Natural killer cell (primary cell): ENCODE measurements at regions not wholly inside any gene's neighbourhood (a gene's known extent, or its start where the extent isn't known, plus 50 kb on each side); places are given as distances from the start of the nearest gene placed in this dataset.

Experiments
- ATAC-seq, 3 donors: fragments of 150-1000 bp in 2 of 3; fragments of 200-7000 bp in 1 of 3; cut with Tn5 transposase; 1 replicate in 1 of 3; 2 replicates in 2 of 3; pipeline ENCODE4 v1.10.0; 2021; ENCODE audit warnings: mild to moderate bottlenecking in 2 of 3, moderate library complexity in 2 of 3
- DNase-seq, 2 donors: peaks; one replicate each; pipeline versions ENCODE4 v3.0.0 to v3.0.0-alpha.2; 2013 to 2021; ENCODE audit warnings: mixed read lengths in 1 of 2
- H3K27ac ChIP-seq: one replicate; pipeline ENCODE4 v1.5.1; 2013; ENCODE audit warnings: mild to moderate bottlenecking, low read length
- H3K27me3 ChIP-seq: one replicate; pipeline ENCODE4 v1.6.1; 2013; ENCODE audit warnings: low read length; ENCODE audit not compliant: control insufficient read depth, insufficient read depth
- H3K36me3 ChIP-seq: one replicate; pipeline ENCODE4 v1.6.1; 2013; ENCODE audit warnings: low read length; ENCODE audit not compliant: control insufficient read depth, insufficient read depth
- H3K4me1 ChIP-seq: one replicate; pipeline ENCODE4 v1.6.1; 2013; ENCODE audit warnings: low read length; ENCODE audit not compliant: control insufficient read depth, insufficient read depth
- H3K4me3 ChIP-seq: one replicate; pipeline ENCODE4 v1.5.1; 2013; ENCODE audit warnings: low read length
- H3K9me3 ChIP-seq: one replicate; pipeline ENCODE4 v1.6.1; 2013; ENCODE audit warnings: low read length; ENCODE audit not compliant: control insufficient read depth, insufficient read depth
- H3K27ac Mint-ChIP-seq, 2 donors: one replicate each; pipeline ENCODE4 v1.8.0; 2022; ENCODE audit warnings: mild to moderate bottlenecking in 2 of 2, mixed read lengths in 2 of 2, moderate library complexity in 1 of 2
- H3K27me3 Mint-ChIP-seq, 2 donors: one replicate each; pipeline ENCODE4 v1.8.0; 2022; ENCODE audit warnings: low read depth in 2 of 2, mixed read lengths in 2 of 2
- H3K36me3 Mint-ChIP-seq: one replicate; pipeline ENCODE4 v1.8.0; 2022; ENCODE audit warnings: mixed read lengths
- H3K4me1 Mint-ChIP-seq, 2 donors: one replicate each; pipeline ENCODE4 v1.8.0; 2022; ENCODE audit warnings: mixed read lengths in 2 of 2
- H3K4me3 Mint-ChIP-seq: one replicate; pipeline ENCODE4 v1.8.0; 2022; ENCODE audit warnings: mild to moderate bottlenecking, moderate library complexity, mixed read lengths
- H3K9me3 Mint-ChIP-seq, 2 donors: one replicate each; pipeline ENCODE4 v1.8.0; 2022; ENCODE audit warnings: mixed read lengths in 2 of 2
- CTCF ChIP-seq: fragments of 200-600 bp; IDR thresholded peaks from one replicate; pipeline ENCODE4 v1.8.0; 2022; ENCODE audit warnings: antibody characterized with exemption
- WGBS: methylation state at CpG from one replicate; pipeline ENCODE4 v1.1.7; 2013; ENCODE audit warnings: missing lambda C conversion rate; ENCODE audit not compliant: insufficient coverage; 5-methylcytosine and 5-hydroxymethylcytosine counted together
- intact Hi-C: fragments of 100-400 bp; cut with micrococcal nuclease; formaldehyde crosslinking; loops from one replicate; pipeline ENCODE4 v1.14.2; 2022

- TF ChIP-seq CTCF = no peak
- Histone ChIP-seq H3K4me1 (no peaks in the 10 kb centered on the region), H3K27me3 (no peaks in the 10 kb centered on the region), H3K9me3 (no peaks in the 10 kb centered on the region), H3K27ac (no peak overlapping the region), H3K4me3 (no peak overlapping the region), H3K36me3 (peaks cover 62% of the 10 kb centered on the region)
- DNase-seq = no peak
- H3K36me3 Mint-ChIP-seq = peaks cover 41% of the 10 kb centered on the region
- no peaks in the 10 kb centered on the region for H3K9me3 Mint-ChIP-seq
- WGBS = 97% methylated on average over 5 of the region's 6 CpGs
- H3K27ac Mint-ChIP-seq = peak overlapping the region; percentile 71 to 76
- no peak overlapping the region for H3K4me3 Mint-ChIP-seq
- H3K4me1 Mint-ChIP-seq = peaks cover 30 to 43% of the 10 kb centered on the region in 2 donors
- intact Hi-C loops = no loop called here
- H3K27me3 Mint-ChIP-seq = no peaks in the 10 kb centered on the region
- ATAC-seq = no peak
Measured at GRCh38 chr6:144776031-144776819, 491.1 kb downstream of the UTRN start.

- Histone ChIP-seq H3K4me1 (no peaks in the 10 kb centered on the region), H3K36me3 (peaks cover 71% of the 10 kb centered on the region), H3K27me3 (no peaks in the 10 kb centered on the region), H3K9me3 (no peaks in the 10 kb centered on the region), H3K4me3 (no peak overlapping the region), H3K27ac (no peak overlapping the region)
- H3K36me3 Mint-ChIP-seq = peaks cover 41% of the 10 kb centered on the region
- H3K4me3 Mint-ChIP-seq = no peak overlapping the region
- H3K4me1 Mint-ChIP-seq = peaks cover 30 to 51% of the 10 kb centered on the region in 2 donors
- H3K27ac Mint-ChIP-seq = peak overlapping the region; percentile 71 to 76
- intact Hi-C loops = no loop called here
- ATAC-seq (no peak), DNase-seq (no peak)
- no peak for TF ChIP-seq CTCF
- no peaks in the 10 kb centered on the region for H3K27me3 Mint-ChIP-seq
- H3K9me3 Mint-ChIP-seq = no peaks in the 10 kb centered on the region
Measured at GRCh38 chr6:144777249-144777648, 492.1 kb downstream of the UTRN start.

GRCh38 chr6:144778056-144778455, 492.9 kb downstream of the UTRN start:
- H3K9me3 ChIP-seq = no peaks in the 10 kb centered on the region
- Mint-ChIP-seq H3K4me1 (peaks cover 30 to 48% of the 10 kb centered on the region in 2 donors), H3K36me3 (peaks cover 37% of the 10 kb centered on the region), H3K27ac (peak overlapping the region; percentile 71 to 76), H3K27me3 (no peaks in the 10 kb centered on the region), H3K9me3 (no peaks in the 10 kb centered on the region), H3K4me3 (no peak overlapping the region)
- no peak overlapping the region for H3K27ac ChIP-seq
- no peaks in the 10 kb centered on the region for H3K27me3 ChIP-seq
- no peak for TF ChIP-seq CTCF
- H3K4me1 ChIP-seq = no peaks in the 10 kb centered on the region
- intact Hi-C loops = no loop called here
- 90% methylated on average over 2 of the region's 2 CpGs for WGBS
- ATAC-seq (no peak), DNase-seq (no peak)
- H3K4me3 ChIP-seq = no peak overlapping the region
- peaks cover 69% of the 10 kb centered on the region for H3K36me3 ChIP-seq
